Activated CD4-positive, alpha-beta T cell treated with anti-CD3 and anti-CD28 coated beads, Interleukin-2, amount 50 U/mL, for 1 hour (primary cell): ENCODE measurements at regions not wholly inside any gene's neighbourhood (a gene's known extent, or its start where the extent isn't known, plus 50 kb on each side); places are given as distances from the start of the nearest gene placed in this dataset.
A peak's percentile ranks its signal among the peaks of the same experiment; 100 is the strongest.

Experiments
- DNase-seq: peaks from one replicate; pipeline ENCODE4 v3.0.0-alpha.2; 2020

GRCh38 chr14:97546491-97547230 lies 749.5 kb downstream of the VRK1 start:
- DNase-seq: no peak

- DNase-seq: no peak
These were observed 753.3 kb downstream of the VRK1 start for GRCh38 chr14:97550463-97550862.

GRCh38 chr14:97554597-97554996 lies 757.4 kb downstream of the VRK1 start:
- no peak for DNase-seq

GRCh38 chr14:97564334-97564733 lies 767.2 kb downstream of the VRK1 start:
- no peak for DNase-seq

GRCh38 chr14:97571201-97571600 lies 774.0 kb downstream of the VRK1 start:
- no peak for DNase-seq

- DNase-seq: no peak
These were observed 774.8 kb downstream of the VRK1 start for GRCh38 chr14:97571866-97572555.

- no peak for DNase-seq
These were observed 775.6 kb downstream of the VRK1 start for GRCh38 chr14:97572583-97573458.

- DNase-seq: no peak
These were observed 778.5 kb downstream of the VRK1 start for GRCh38 chr14:97575677-97576076.

GRCh38 chr14:97578982-97579548 lies 781.9 kb downstream of the VRK1 start:
- no peak for DNase-seq

GRCh38 chr14:97581016-97581415 lies 783.8 kb downstream of the VRK1 start:
- DNase-seq: no peak

GRCh38 chr14:97582022-97582421 lies 784.8 kb downstream of the VRK1 start:
- no peak for DNase-seq

GRCh38 chr14:97584528-97584927 lies 787.3 kb downstream of the VRK1 start:
- no peak for DNase-seq

GRCh38 chr14:97592341-97592980 lies 795.3 kb downstream of the VRK1 start:
- no peak for DNase-seq

GRCh38 chr14:97594306-97594705 lies 797.1 kb downstream of the VRK1 start:
- no peak for DNase-seq

- DNase-seq: peak; percentile 71
These were observed 805.4 kb downstream of the VRK1 start for GRCh38 chr14:97602438-97603117.

- peak; percentile 56 for DNase-seq
These were observed 806.0 kb downstream of the VRK1 start for GRCh38 chr14:97603201-97603600.

- no peak for DNase-seq
These were observed 807.5 kb downstream of the VRK1 start for GRCh38 chr14:97604731-97605130.

GRCh38 chr14:97618401-97618800 lies 821.2 kb downstream of the VRK1 start:
- no peak for DNase-seq

GRCh38 chr14:97618917-97619690 lies 821.9 kb downstream of the VRK1 start:
- DNase-seq: no peak

- DNase-seq: no peak
These were observed 822.9 kb downstream of the VRK1 start for GRCh38 chr14:97620066-97620465.

- no peak for DNase-seq
These were observed 827.8 kb downstream of the VRK1 start for GRCh38 chr14:97624985-97625384.
